ENCODE measurements at regions not wholly inside any gene's neighbourhood (a gene's known extent, or its start where the extent isn't known, plus 50 kb on each side); places are given as distances from the start of the nearest gene placed in this dataset.

- no peak for DNase-seq
Measured at GRCh38 chr4:110675426-110675825, 52.5 kb upstream of the PITX2 start.

- no peak for DNase-seq
Measured at GRCh38 chr4:110676241-110676640, 53.4 kb upstream of the PITX2 start.

DNA sequence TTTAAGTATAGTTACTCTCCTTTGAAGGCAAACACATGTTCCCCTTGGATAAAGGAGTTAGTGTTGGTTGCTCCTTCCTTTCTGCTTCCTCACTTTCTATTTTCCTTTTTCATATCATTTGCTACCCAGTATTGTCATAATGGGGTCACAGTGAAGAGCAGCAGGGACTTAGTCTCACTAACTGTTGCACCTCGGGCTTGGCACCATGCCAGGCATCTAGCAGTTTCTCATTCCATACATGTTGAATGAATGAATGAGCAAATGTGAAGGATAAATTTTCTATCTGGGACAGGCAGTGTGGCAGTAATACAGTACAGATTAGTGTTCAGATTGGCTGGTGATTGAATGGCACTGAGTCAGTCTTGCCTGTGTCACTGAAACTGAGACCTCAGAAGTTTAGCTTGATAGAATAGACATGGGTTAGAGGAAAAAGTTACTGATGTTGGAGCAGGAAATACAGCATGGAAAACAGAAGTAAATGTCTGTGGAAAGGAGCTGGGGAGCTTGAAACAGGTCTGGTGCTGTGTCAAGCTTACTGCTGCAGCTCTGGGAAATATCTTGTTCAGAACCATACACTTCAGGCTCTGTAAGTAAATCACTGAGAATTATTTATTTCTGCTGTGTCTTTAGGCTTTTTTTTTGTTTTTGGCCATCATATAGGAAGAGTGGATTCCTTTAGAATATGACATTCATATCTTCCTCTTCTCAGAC, 55.8 kb upstream of the PITX2 start:
- no peak for DNase-seq

DNA sequence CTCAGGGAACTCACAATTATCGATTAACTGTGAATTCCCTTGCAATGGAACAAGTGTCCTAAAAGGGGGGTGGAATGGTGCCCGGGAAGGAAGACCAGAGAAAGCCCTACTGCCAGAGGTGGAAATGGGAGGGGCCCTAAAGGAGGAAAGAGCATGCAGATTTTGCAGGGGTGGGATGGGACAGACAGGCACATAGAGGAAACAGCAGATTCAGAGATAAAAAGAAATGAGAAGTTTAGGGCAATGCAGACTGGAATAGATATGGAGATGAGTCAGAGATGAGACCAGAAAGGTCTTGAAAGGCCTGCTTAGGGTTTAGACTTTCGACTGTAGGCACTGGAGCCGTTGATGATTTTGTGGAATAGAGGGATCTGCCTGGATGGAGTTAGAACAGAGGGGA, 57.4 kb upstream of the PITX2 start:
- DNase-seq = no peak

DNA sequence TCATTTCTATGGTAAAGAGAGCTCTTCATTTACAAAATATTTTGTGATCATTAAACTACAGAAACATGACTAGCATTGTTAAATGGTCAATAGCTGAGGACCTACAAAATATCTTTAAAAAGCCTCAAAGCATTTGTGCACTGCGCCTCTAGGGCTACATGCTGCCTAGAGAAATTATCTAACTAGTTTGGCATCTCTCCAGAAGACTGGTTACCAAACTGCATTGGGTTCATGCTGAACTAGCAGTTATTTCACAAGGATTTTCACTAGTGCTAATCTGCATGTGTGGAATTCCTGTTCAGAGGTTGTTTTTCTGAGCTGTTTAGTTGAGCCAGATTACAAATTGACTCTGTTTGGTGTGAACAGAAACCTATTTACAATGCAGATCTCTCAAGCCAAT, 58.5 kb upstream of the PITX2 start:
- DNase-seq = no peak

DNA sequence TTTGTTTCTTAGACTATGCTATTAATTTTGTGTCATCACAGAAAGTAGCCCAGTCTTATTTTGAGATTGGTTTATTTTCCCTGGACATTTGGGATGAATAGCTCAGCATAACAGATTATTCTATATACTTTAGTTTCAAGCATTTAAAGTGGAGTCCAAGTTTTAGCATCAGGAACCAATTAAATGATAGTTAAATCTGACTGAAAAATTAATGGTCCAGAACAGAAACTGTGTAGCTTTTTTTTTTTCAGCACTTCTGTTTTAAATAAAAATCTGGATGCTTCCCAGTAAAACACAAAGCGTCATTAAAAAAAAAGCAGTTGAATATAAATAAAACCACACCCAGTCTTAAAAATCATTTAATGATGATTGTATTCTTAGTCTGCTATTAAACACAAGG, 59.4 kb upstream of the PITX2 start:
- DNase-seq = no peak

GRCh38 chr4:110683601-110684000, 60.7 kb upstream of the PITX2 start:
- no peak for DNase-seq

GRCh38 chr4:110702326-110702725, 79.4 kb upstream of the PITX2 start:
- no peak for DNase-seq

DNA sequence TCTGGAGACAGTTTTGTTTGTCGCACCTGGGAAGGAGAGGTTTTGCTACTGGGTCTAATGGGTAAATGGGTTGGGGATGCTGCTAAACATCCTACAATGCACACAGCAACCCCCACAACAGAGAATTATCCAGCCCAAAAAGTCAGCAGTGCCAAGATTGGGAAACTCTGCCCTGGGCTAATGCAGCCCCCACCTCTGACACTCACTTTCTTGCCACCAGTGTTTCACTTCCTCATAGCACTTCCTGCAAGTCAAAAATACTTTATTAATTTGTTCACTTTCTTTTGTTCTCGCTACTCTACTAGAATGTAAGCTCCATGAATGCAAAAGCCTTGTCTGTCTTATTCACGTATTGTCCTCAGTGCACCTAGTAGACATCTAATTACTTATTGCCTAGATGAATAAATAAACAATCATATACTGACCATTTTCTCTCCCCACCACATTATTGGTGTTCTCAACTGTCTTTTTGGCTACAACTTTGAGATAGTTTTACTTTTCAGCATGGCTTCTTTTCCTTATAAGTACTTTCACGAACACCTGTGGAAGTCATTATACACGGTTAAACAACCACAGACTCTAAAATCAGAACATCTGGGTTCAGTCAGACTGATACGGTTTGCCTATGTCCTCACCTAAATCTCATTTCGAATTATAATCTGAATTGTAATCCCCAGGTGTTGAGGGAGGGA, 82.0 kb upstream of the PITX2 start:
- no peak for DNase-seq

DNA sequence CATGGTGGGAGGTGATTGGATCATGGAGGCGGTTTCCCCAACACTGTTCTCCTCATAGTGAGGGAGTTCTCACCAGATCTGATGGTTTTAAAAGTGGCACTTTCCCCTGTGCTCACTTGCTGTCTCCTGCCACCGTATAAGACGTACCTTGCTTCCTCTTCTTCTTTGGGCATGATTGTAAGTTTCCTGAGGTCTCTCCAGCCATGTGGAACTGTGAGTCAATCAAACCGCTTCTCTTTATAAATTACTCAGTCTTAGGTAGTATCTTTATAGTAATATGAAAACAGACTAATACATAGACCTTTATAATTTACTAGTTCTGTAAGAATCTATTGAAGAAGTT, 82.5 kb upstream of the PITX2 start:
- DNase-seq = no peak

DNA sequence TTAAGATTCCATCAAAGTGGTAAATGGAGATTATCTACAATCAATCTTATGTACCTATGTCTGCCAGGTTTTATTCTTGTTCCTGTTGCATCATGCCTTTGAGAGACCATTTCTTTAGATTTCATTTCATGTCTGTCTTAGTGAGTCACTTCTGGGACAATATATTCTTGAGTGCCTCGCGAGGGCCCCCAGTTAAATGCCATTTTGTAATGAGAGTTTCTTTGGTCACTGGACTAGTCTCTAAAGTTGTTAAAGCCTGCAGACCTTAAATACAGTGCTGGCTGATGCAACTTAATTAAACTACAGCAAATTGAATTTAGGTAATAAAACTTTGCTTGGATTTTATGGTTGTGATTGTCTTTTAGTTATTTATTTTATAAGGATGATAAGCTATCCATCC, 87.2 kb upstream of the PITX2 start:
- no peak for DNase-seq

GRCh38 chr4:110712486-110712885, 89.6 kb upstream of the PITX2 start:
- no peak for DNase-seq

GRCh38 chr4:110730318-110730717, 107.4 kb upstream of the PITX2 start:
- DNase-seq = no peak

DNA sequence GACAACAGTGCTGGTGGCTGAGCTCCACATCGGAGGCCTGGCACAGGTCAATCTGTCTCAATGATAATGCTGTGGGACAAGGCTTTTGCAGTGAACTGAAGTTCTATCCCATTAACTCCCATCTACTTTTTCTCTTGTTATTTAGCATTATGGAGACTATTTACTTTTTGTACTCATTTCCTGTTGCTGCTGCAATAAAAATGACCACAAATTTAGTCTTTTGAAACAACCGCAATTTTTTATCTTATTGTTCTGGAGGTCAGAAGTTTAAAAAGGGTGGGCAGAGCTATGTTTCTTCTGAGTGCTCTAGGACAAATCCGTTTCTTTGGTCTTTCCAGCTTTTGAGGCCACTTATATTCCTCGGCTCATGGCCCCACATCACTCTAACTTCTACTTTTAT, 111.0 kb upstream of the PITX2 start:
- no peak for DNase-seq

DNA sequence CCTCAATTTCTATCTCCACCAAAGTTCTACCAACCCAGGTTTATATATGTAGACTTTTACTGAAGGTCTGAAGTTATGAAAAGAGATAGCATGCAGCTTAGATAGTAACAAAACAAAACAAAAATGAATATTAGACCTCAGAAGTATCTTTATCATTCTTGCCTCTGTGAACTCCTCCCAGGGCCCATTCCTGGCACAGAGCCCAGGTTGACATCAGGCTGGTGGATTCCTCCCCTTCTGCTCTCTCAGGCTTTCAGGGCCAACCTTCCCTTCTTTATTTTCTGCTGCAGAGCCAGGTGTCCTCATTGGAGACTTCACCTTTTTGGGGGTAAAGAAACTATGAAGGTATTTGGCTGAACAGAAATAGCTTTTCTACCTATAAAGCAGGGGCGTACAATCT, 112.8 kb upstream of the PITX2 start:
- DNase-seq = no peak

- no peak for DNase-seq
Measured at GRCh38 chr4:110737931-110738330, 115.1 kb upstream of the PITX2 start.

DNA sequence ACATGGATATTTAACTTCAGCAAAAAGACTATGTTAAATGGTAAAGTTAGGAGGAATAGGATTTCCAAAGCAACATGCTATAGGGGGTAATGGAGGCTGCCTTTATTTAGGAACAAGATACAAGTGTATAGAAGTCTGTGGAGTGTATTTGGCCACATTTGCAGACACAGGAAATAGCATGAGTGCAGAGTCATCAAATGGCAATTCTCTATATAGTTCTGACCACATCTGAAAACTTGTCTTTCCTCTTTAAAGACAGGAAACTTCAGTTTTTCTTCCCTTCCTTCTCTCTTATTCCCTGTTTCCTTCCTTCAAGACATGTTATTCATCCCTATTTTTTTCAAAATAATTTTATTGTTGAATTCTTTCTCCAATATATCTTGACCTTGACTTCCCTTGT, 119.3 kb upstream of the PITX2 start:
- DNase-seq = no peak

DNA sequence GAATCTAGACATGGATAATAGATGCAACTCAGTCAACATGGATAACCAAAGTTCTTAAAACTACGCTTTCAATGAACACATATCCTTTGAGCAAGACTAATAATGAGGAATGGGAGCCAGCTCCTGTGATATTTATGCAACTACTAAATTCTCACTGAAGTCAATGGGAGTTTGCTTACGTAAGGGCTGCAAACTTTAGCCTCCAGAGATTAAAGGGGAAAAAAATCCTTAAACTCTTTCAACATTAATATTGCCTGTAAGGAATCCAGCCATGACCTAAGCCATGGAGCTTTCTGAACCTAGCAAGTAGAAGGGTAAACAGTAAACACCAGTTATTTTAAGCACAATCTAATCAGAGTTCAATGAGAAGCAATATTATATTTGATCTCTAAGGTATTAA, 125.2 kb upstream of the PITX2 start:
- DNase-seq = no peak

DNA sequence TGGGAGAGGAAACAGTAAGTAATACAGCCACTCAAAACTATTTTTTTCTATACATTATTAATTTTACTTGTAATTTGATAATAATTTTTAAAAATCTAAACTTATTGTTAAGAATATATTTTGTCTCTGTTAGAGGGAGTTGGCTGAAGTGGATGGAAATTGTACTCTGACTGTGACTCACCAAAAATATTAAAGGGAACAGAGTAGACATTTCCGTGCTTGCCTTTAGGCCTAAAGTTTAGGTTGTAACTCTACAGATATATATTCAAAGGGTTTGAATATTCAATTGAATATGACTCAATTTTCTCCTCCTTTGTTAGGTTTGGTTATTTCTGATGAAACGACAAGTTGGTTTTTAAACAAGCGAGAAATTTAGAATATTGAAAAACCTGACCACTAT, 128.3 kb upstream of the PITX2 start:
- DNase-seq = no peak

DNA sequence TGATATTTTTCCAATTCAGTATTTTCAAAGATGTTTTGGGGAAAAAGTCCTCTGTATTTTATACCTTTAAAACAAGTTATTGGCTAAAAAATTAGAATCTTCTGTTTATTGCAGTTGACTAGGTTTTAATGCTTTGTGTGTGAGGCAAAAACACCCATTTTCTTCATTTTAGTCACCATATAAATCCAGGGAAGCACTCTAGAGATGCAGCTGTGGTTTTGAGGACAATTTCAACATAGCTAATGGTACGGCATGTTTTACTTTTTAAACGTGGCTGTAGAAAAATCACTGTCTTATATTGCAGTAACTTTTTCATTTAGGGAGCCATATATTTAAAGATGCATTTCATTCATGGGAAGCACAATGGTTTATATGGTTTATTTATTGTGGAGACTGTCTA, 129.1 kb upstream of the PITX2 start:
- DNase-seq = no peak

GRCh38 chr4:110753466-110753865, 130.6 kb upstream of the PITX2 start:
- DNase-seq = no peak

DNA sequence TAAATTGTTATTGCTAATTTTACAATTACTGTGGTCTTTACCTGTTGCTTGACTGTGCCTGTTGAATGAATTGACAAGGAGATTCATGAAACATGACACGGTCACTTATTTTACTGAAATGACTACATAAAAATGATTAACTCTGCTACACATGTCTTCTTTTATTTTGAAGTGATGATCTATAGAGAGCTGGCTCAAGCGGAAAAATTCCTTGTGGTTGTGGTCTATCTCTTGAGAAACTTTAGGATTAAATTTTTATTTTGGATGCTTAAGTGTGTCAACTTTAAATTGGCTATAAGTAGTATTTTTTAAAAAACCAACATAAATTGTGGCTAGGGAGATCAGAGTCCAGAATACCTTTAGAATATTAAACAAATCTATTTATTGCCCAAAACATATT, 131.8 kb upstream of the PITX2 start:
- no peak for DNase-seq

DNA sequence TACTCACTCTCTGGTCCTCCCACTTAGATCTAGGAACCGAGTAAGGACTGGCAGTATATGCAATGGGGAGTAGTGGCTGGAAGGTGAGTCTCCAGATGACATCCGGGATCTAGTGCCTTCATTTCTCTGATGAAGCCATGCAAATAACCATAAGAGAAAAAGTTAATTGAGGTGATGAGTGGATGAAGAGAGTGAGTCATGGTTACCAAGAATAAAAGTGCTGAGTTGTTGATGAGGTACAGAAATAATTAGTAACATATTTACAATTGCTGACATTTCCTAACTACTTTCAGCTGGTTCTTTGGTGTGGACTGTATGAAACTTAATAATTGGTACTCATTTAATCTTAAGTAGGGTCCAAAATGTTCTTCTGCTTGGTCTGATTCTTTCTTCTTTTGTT, 146.7 kb upstream of the PITX2 start:
- no peak for DNase-seq

- no peak for DNase-seq
Measured at GRCh38 chr4:110770353-110770752, 147.5 kb upstream of the PITX2 start.

DNA sequence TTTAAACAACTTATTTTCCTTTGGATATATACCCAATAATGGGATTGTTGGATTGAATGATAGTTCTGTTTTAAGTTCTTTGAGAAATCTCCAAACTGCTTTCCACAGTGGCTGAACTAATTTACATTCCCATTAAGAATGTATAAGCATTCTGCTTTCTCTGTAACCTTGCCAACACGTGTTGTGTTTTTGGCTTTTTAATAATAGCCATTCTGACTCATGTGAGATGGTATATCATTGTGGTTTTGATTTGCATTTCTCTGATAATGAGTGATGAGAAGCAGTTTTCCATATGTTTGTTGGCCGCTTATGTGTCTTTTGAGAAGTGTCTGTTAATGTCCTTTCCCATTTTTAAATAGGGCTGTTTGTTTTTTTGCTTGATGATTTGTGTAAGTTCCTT, 155.6 kb upstream of the PITX2 start:
- DNase-seq = no peak

Data from DMS153 (cell line).